Posterior cingulate gyrus (tissue), 11 donors: ENCODE measurements at regions not wholly inside any gene's neighbourhood (a gene's known extent, or its start where the extent isn't known, plus 50 kb on each side); places are given as distances from the start of the nearest gene placed in this dataset.
"Not testable (repeated sequence)": the region's sequence is repeated elsewhere in the genome, so short reads cannot be mapped to it uniquely, and the experiment has no call there.

Source experiments
- DNase-seq, 10 donors: peaks; one replicate each; pipeline versions ENCODE4 v3.0.0 to v3.0.0-alpha.2; 2020 to 2021; ENCODE audit warnings: mixed read lengths in 3 of 10
- intact Hi-C: fragments of 100-400 bp; cut with DNase I; formaldehyde crosslinking; loops from one replicate; pipeline ENCODE4 v1.15.1; 2023

DNA sequence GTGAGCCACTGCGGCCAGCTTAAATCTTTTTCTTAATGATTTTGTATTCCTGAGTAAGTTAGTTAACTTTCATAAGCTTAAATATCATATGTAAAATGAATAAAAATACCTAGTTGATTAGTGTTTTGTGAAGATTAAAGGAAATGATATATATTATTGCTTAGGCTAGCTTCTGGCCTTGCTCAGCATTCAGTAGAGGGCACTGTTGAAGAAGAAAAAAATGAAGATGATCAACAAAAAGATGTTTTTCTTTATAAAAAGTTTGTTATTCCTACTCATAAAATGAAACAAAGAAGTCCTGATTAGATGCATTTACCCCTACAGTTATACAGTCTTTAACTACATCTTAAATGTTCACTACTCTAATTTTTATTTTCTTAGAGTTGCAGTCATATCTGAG is 797.7 kb downstream of the RAPGEF2 start:
- intact Hi-C loops, result no loop called here
- no peak for DNase-seq

DNA sequence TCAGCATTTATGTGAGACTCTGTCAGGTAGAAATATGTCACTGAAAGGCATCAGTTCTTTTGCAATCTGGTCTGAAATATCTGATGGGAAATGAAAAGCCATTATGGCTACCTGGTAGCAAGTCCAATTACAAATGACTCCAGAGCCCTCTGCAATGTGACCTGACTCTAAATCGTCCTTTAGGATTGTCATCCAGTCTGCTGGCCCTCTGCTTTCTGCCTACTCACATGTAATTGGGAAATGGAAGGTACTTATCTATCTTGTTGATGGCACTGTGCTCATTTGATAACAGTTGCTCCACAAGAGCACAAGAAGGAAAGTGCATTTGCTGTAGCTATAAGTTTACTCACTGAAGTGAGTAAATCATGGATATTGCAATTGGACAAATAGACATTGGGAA is 799.8 kb downstream of the RAPGEF2 start:
- intact Hi-C loops, result no loop called here
- no peak for DNase-seq

DNA sequence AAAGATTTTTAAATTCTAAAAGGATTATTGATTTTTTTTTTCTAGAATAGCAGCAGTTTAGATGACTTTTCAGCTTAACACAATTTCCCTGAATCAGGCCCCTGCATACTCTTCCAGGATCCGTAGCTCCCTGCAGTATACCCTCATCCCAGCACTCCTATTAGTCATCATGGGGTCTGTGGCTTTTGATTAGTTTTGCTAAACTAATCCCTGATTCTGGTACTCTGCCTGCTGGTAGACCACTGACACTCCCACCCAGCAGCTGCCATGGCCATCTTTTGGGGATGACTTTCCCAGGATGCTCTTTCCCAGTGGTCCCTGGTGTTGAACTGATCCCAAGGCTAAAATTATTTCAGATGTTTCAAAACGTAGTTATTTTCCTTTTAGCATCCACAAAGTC is 802.0 kb downstream of the RAPGEF2 start:
- DNase-seq, result peak in 1 of 10 donors; percentile 41
- intact Hi-C loops, result no loop called here

DNA sequence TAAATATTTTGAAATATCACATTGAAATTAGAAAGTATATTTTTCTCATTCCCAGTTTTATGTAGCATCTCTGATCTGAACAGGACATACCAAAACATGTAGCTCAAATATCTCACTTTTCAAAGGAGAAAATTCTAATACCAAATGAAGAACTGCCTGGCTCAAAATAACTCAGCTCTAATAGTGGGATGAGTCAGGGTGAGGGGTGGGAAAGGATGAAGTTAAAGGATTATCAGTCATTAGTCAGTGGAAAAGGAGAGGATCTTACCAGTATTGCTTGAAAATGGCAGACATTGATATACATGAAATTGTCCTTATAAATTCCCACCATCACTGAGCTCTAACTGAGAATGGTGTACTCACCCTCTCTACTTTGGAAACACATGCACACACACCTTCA is 803.2 kb downstream of the RAPGEF2 start:
- intact Hi-C loops, result no loop called here
- no peak for DNase-seq

DNA sequence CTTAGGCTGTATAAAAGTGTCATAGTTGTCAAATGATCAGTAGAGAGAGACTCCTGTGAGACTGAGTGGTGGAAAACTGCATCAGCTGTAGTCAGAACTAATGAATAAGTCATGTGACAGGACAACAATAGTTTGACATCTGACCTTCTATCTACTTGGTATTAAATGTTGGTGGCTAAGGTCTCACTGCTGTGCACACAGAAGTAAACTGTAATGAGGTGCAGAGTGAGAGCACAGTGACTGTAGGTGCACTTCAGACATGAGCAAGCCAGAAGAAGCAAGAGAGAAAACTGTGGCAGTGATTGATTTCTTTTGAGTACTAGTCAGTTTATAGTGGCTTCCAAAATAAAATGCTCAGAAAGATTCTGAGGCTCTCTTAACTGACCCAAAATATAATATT is 803.6 kb downstream of the RAPGEF2 start:
- intact Hi-C loops, result no loop called here
- no peak for DNase-seq

DNA sequence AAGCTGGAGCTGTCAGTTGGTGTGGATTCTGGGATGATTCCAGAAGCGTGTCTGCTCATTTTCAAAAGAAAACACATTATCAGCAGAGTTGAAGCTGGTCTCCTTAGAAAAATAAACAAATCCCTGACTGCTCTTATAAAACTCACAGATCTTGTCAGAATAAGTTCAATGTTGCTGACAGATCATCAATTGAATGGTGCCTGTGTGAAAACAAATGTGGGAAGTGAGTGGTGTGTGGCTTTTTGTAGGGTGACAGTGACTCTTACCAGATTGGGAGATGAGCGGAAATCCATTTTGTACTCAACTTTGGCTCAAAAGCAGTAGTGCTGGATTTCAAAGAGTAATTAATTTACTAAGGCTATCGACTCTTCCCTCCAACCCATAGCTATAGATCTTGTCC is 807.8 kb downstream of the RAPGEF2 start:
- intact Hi-C loops, result no loop called here
- DNase-seq, result no peak

DNA sequence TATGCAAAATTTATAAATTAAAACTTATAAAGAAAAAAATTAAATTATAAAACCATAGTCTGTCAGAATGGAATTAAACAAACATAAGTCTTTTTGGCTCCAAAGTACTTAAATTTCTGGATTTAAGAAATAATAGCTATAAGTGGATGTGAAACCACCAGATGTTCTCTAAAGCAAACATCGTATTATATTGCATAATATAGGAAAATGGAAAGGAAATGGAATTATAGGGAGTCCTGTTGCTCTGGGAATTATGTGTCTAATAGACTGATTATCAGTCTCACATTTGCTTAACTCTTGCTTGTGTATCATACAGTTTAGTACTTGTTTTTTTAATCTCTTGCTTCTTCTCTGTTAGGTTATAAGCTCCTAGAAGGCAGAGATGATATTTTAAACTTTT is 819.2 kb downstream of the RAPGEF2 start:
- intact Hi-C loops, result no loop called here
- no peak for DNase-seq

DNA sequence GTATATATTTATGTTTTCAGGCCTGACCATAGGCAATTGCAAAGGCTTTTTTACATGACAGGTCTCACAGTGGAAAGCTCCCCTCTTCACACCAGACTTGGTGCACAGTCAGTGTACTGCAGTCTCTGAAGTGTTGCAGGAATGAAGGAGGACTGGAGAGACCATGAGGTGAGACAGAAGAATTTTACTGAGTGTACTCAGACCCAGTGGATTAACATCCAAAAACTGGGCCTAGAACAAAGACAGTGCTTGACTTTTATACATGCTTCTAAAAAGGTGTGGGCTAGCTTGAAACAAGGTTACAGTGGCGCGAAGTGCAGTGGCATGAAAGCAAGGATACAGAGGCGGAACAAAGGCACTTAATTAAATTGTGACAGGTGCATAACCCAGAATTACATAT is 822.9 kb downstream of the RAPGEF2 start:
- DNase-seq, result no peak
- intact Hi-C loops, result no loop called here

DNA sequence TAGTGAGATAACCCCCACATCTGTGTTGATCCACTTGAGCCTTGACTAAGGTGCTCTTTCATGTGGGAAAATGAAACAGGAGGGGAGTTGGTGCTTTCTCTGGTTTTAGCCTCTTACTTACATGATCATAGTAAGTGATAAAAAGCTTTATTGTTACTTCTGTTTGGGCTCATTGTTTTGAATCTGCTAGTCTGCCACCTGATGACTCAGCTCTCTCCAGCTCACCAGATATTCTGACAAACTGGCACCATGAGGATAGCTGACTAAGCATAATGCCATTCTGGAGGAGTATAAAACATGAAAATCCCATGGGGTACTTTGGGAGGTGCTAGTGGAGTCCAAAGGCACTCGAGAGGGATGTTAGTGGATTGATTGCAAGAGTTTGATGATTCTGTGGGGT is 824.0 kb downstream of the RAPGEF2 start:
- intact Hi-C loops, result no loop called here

DNA sequence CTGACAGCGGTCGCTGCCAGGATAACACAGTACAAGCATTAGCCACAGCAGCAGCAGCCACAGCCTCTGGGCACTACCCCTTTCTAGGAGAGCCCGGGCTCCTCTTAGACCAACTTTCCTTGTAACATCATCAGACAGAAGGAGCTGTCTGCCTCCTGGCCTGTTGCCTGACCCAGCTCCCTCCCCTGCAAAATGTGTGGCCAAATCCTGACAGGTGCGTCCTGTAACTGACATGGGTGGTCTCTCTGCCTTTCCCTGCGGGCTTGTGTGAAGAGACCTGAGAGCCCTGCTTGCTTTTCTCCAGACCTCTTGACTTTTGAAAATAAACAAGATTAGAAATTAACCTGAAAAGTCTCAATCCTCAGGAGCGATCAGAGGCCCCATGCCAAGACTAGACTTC is 824.9 kb downstream of the RAPGEF2 start:
- DNase-seq, result no peak
- intact Hi-C loops, result no loop called here

More for the DNA sequence above, 824.0 kb downstream of the RAPGEF2 start:
- DNase-seq, result no peak

DNA sequence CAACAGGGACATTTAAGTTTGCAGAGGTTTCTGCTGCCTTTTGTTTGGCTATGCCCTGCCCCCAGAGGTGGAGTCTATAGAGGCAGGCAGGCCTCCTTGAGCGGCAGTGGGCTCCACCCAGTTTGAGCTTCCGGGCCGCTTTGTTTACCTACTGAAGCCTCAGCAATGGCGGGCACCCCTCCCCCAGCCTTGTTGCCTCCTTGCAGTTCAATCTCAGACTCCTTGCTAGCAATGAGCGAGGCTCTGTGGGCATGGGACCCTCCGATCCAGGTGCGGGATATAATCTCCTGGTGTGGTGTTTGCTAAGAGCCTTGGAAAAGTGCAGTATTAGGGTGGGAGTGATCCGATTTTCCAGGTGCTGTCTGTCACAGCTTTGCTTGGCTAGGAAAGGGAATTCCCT is 831.7 kb downstream of the RAPGEF2 start:
- intact Hi-C loops, result not testable (repeated sequence)
- peak in 2 of 10 donors; percentile 63 to 69 for DNase-seq

DNA sequence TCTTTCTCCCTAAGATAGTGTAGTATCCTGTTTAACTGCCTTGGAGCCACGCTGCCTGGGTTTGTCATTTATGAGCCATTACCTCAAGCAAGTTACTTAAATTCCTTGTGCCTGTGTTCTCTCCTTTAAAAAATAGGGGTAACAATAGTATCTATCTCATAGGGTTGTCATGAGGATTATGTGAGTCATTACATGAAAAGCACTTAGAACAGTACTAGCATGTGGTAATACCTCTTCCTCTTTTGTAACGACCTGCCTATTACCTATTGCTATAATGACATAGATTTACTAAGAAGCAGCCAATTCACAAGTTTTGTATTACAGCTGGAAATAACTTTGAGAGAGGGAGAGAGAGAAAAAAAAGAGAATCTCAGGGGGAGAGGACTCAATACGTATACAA is 834.7 kb downstream of the RAPGEF2 start:
- intact Hi-C loops, result no loop called here
- no peak for DNase-seq

DNA sequence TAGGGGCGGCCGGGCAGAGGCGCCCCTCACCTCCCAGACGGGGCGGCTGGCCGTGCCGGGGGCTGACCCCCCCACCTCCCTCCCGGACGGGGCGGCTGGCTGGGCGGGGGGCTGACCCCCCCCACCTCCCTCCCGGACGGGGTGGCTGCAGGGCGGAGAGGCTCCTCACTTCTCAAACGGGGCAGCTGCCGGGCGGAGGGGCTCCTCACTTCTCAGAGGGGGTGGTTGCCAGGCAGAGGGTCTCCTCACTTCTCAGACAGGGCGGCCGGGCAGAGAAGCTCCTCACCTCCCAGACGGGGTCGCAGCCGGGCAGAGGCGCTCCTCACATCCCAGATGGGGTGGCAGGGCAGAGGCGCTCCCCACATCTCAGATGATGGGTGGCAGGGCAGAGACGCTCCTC is 836.8 kb downstream of the RAPGEF2 start:
- intact Hi-C loops, result not testable (repeated sequence)
- DNase-seq, result peak in 1 of 10 donors; percentile 57

DNA sequence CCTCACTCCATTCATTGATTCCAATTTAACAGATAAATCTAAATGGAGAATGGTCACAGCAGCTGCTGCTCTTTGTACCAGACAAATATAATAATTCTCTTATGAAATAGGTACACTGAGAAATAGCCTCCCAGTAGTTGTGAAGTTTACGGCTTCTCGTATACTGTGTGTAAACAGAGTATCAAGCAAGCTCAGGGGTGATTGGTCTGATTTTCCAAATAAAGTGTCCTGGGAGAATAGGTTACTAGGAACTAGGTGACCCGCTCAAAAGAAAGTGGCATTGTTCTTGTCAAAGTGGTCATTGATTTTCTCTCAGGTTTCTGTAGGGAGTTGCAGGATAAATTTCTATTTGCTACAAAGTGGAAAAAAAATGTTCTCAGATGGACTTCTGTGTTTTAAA is 838.2 kb downstream of the RAPGEF2 start:
- DNase-seq, result no peak
- intact Hi-C loops, result no loop called here

DNA sequence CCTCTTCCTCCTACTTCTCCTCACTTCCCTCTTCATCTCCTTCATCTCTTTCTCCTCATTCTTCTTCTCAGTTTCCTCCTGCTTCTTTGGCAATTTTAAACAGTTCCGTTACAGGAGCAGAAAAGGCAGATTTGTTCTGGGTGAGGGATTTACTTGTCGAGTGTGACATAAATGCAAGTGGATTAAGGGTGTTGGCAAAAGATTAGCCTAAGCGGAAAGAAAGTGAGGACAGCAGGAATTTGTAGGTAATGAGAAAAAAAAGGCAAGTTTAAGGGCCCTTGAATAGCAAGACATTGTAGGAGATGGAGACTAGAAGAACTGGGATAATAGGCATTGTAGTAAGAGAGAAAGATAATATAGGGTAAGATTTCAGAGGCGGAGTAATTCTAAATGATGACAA is 841.6 kb downstream of the RAPGEF2 start:
- no peak for DNase-seq
- intact Hi-C loops, result no loop called here

DNA sequence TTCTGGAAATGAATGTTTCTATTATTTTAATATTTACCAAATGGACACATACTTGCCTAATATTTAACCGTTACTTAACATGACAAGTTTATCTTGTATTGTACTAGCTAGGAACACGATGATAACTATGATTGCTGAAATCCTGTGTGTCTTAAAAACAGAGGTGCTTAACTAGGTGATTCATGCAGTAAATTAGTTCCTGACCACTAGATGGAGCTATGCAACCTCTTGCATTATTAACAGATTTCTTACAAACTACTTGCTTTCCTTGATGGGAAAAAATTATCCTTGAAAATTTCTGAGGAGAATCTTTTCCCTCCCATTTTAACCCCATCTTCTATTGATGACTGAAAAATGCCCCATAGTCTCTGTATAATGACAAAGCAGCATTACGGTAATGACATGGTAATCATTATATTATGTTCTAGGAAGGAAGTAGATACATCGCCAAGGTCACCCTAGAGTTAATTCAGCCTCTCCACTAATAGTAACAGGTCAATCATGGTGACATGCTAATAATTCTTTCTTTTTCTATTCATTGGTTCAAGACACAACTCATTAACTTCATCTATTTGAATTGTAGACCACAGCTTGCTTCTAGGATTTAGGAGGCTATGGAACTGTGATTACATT is 844.2 kb downstream of the RAPGEF2 start:
- intact Hi-C loops, result no loop called here
- DNase-seq, result no peak

DNA sequence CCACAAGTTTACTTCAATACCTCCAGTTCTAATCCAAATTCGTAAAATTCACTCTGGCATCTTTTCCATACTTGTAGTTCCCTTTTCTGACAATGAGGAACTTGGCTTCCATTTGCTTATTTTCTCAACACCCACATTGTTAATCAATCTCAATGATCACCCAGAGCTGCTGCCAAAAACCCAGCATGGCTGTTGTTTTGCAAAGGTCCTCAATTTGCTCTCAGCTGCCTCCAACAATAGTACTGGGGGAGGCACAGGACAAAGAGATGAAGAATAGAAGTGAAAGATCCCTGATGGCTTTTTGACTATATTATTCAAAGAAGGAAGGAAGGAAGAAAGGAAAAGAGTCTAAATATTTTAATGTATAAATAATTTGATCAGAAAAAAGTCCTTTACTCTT is 847.8 kb downstream of the RAPGEF2 start:
- DNase-seq, result no peak
- intact Hi-C loops, result no loop called here

DNA sequence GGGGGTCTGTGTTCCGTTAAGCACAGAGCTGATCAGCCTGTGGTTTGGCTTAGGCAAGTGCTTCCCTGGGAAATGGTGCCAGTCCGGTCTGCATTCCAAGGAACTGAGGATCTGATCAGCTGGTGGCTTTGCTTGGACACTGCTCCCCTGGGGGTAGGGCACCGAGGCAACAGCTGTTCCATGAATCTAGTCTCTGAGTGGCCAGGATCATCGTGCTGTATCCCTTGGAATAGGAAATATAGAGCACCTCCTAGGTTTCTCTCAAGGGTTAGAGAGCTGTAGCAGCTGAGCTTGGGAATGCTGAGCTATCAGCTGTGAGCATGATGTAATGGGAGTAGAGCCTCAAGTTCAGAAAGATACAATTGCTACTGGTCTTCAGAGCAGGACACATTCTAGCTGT is 863.9 kb downstream of the RAPGEF2 start:
- peak in 3 of 10 donors; percentile 22 to 54 (median 38) for DNase-seq
- intact Hi-C loops, result no loop called here

DNA sequence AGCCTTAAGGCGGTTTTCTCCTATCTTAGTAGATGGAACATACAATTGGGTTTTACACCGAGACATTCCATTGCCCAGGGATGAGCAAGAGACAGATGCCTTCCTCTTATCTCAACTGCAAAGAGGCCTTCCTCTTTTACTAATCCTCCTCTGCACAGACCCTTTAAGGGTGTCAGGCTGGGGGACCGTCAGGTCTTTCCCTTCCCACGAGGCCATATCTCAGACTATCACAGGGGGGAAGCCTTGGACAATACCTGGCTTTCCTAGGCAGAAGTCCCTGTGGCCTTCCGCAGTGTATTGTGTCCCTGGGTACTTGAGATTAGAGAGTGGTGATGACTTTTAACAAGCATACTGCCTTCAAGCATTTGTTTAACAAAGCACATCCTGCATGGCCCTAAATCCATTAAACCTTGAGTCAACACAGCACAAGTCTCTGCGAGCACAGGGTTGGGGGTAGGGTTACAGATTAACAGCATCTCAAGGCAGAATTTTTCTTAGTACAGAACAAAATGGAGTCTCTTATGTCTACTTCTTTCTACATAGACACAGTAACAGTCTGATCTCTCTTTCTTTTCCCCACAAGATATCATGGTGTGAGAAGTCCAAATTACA is 874.1 kb downstream of the RAPGEF2 start:
- DNase-seq, result peak in 1 of 10 donors; percentile 36
- intact Hi-C loops, result not testable (repeated sequence)

DNA sequence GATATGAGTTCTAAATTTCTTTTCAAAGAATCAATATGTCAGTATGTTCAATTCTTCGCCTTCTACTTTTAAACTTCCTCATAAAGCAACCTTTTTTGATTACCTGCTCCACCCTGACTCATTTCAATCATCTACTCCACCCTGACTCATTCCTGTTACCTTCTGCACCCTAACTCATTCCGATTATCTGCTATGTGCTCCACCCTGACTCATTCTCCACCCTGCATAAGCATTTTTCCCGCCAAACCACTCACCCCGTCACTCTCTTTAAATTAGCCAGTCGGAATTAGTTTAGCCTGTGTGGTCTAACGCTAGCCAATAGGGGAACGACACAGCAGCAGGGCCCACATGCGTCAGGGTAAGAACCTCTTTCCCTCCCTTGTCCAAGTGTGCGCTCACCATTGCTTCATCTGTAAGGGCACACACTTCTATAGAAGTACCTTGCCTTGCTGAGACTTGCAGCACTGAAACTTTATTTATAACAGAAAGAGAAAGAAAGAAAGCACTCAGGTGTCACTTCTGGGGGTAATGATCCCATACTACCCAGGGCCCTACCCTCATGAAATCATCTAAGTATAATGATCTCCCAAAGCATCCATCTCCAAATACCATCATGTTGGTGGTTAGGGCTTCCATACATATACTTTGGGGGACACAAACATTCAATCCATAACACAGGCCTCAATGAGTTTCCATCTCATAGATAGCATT is 875.2 kb downstream of the RAPGEF2 start:
- intact Hi-C loops, result no loop called here
- peak in 1 of 10 donors; percentile 31 for DNase-seq

DNA sequence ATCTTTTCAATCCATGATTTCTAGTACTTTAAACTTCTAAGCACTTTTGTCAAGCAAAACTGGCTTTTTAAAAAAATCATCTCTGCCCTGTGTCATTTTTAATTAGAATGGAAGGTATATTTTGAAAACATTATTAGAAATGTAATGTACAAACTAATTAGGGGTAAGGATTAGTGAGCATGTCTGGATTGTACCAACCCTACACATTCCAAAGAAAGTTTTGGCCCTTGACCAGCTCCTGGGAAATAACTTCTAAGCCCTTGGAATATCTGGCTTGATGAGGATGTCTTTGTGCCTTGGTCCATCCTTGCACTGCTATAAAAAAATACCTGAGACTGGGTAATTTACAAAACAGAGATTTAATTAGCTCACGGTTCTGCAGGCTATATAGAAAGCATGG is 876.5 kb downstream of the RAPGEF2 start:
- DNase-seq, result no peak
- intact Hi-C loops, result no loop called here

DNA sequence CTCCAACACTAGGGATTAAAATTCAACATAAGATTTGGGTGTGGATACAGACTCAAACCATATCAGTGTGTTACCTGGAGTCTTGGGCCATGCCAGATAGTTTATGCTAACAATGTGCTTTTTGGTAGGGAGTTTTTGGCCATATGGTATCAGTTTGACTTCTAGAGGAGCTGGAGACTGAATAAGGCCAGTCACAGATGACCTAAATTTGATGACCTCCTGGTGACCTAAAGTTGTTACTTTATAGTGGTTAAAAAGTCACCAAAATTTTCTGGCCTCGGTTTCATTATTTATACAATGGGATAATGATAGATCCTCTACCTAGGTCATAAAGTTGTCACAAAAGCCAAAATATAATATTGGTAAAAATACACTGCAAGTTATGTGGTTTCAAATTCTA is 877.1 kb downstream of the RAPGEF2 start:
- intact Hi-C loops, result no loop called here
- no peak for DNase-seq
